Prostate gland (tissue), 2 donors: ENCODE measurements at regions not wholly inside any gene's neighbourhood (a gene's known extent, or its start where the extent isn't known, plus 50 kb on each side); places are given as distances from the start of the nearest gene placed in this dataset.

ENCODE experiments used
- CTCF ChIP-seq, 4 experiments: fragments of 200-600 bp in 2 of 4; fragments of 450-650 bp in 2 of 4; sonication (generic) in 2 of 4; IDR thresholded peaks; 1 replicate in 3 of 4; 2 replicates in 1 of 4; pipeline ENCODE4 v1.5.1; 2016 to 2019; ENCODE audit warnings: antibody characterized with exemption in 4 of 4, mild to moderate bottlenecking in 2 of 4, moderate library complexity in 2 of 4
- POLR2A ChIP-seq: fragments of 450-650 bp; IDR thresholded peaks from one replicate; pipeline ENCODE4 v1.6.1; 2016; ENCODE audit warnings: antibody characterized with exemption, mild to moderate bottlenecking
- POLR2AphosphoS5 ChIP-seq: sonication (generic); formaldehyde crosslinking; IDR thresholded peaks from one replicate; pipeline ENCODE4 v1.6.1; 2017; ENCODE audit warnings: antibody characterized with exemption

GRCh38 chr2:147017951-147018645 lies 826.7 kb upstream of the ACVR2A start:
- TF ChIP-seq CTCF (IDR thresholded peaks at IDR 0.05), result no peak
- TF ChIP-seq POLR2A, result no peak
- no peak for TF ChIP-seq POLR2AphosphoS5
